ENCODE measurements at regions not wholly inside any gene's neighbourhood (a gene's known extent, or its start where the extent isn't known, plus 50 kb on each side); places are given as distances from the start of the nearest gene placed in this dataset.
"Not testable (repeated sequence)": the region's sequence is repeated elsewhere in the genome, so short reads cannot be mapped to it uniquely, and the experiment has no call there.

DNA sequence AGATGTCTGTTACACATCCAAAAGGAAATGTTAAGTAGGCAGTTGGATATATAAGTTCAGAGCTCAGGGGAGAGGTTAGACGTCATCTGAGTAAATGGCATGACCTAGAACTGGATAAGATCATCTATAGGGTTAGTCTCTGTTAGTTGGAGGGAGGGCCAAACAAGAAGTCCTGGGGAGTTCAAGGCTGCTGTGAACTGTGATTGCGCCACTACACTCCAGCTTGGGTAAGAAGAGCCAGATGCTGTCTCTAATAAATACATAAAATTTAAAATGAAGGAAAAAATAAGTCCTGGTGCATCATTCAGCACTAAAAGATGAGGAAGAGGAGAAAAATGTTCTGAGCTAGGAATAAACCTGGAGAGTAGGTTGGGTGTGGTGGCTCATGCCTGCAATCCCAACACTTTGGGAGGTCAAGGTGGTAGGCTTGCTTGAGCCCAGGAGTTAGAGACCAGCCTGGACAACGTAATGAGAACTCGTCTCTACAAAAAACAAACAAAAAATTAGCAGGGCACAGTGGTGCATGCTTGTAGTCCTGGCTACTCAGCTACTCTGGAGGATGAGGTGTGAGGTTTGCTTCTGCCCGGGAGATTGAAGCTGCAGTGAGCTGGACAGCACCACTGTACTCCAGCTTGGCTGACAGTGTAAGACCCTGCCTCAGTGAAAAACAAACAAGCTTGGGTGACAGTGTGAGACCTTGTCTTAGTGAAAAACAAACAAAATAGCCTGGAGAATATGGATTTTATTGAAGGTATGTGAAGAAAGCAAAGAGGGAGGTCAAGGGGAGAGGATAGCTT lies 123.6 kb downstream of the ACTBL2 start:
- H3K36me3 ChIP-seq (ENCODE audit: control insufficient read depth, insufficient read depth, low read length) = no peaks in the 10 kb centered on the region
- no peaks in the 10 kb centered on the region for H3K4me1 ChIP-seq (ENCODE audit: control insufficient read depth, insufficient read depth, low read length, poor library complexity, severe bottlenecking)
- WGBS, 2 experiments (ENCODE audit: insufficient coverage in 2 of 2) = 91 to 100% methylated on average over 2 to 3 of the region's 5 CpGs

DNA sequence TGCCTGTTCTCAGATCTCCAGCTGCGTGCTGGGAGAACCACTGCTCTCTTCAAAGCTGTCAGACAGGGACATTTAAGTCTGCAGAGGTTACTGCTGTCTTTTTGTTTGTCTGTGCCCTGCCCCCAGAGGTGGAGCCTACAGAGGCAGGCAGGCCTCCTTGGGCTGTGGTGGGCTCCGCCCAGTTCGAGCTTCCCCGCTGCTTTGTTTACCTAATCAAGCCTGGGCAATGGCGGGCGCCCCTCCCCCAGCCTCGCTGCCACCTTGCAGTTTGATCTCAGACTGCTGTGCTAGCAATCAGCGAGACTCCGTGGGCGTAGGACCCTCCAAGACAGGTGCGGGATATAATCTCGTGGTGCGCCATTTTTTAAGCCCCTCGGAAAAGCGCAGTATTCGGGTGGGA lies 125.8 kb downstream of the ACTBL2 start:
- H3K27ac ChIP-seq (ENCODE audit: low read depth, low read length, severe bottlenecking); H3K4me1 ChIP-seq (ENCODE audit: control insufficient read depth, insufficient read depth, low read length, poor library complexity, severe bottlenecking); H3K4me3 ChIP-seq (ENCODE audit: extremely low read depth, insufficient read depth, low read length, poor library complexity, severe bottlenecking); H3K9me3 ChIP-seq (ENCODE audit: control insufficient read depth, low read length); H3K36me3 ChIP-seq (ENCODE audit: control insufficient read depth, insufficient read depth, low read length): not testable (repeated sequence)
- WGBS, 2 experiments (ENCODE audit: insufficient coverage in 2 of 2) = 68% methylated on average over 6 of the region's 16 CpGs; no CpG with 5 or more reads in 1 of the 2 experiments

More for the DNA sequence above, 123.6 kb downstream of the ACTBL2 start:
- no peak overlapping the region for H3K27ac ChIP-seq (ENCODE audit: low read depth, low read length, severe bottlenecking)
- H3K9me3 ChIP-seq (ENCODE audit: control insufficient read depth, low read length) = no peaks in the 10 kb centered on the region
- no peak overlapping the region for H3K4me3 ChIP-seq (ENCODE audit: extremely low read depth, insufficient read depth, low read length, poor library complexity, severe bottlenecking)

DNA sequence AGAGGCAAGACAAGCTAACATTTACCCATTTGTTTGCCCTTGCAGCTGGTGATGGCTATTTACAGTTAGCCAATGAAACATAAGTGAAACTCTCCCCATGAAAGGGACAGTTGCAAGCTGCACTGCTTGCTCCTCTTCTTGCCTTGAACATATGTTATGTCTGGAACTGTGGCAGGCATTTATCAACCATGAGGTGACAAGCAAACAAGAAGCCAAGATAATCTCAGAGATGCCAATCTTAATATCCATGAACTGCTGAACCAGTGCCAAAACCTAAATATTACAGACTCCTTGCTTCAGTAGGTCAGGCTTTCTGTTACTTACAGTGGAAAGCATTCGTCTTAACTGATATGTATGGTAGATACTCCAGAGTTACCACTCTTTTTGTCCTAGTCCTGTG lies 133.4 kb downstream of the ACTBL2 start:
- Histone ChIP-seq H3K4me1 (ENCODE audit: control insufficient read depth, insufficient read depth, low read length, poor library complexity, severe bottlenecking) (peaks cover 2% of the 10 kb centered on the region), H3K4me3 (ENCODE audit: extremely low read depth, insufficient read depth, low read length, poor library complexity, severe bottlenecking) (no peak overlapping the region), H3K27ac (ENCODE audit: low read depth, low read length, severe bottlenecking) (no peak overlapping the region), H3K9me3 (ENCODE audit: control insufficient read depth, low read length) (no peaks in the 10 kb centered on the region), H3K36me3 (ENCODE audit: control insufficient read depth, insufficient read depth, low read length) (no peaks in the 10 kb centered on the region)
- WGBS, 2 experiments (ENCODE audit: insufficient coverage in 2 of 2) = no CpG with 5 or more reads among the region's 1 CpG

DNA sequence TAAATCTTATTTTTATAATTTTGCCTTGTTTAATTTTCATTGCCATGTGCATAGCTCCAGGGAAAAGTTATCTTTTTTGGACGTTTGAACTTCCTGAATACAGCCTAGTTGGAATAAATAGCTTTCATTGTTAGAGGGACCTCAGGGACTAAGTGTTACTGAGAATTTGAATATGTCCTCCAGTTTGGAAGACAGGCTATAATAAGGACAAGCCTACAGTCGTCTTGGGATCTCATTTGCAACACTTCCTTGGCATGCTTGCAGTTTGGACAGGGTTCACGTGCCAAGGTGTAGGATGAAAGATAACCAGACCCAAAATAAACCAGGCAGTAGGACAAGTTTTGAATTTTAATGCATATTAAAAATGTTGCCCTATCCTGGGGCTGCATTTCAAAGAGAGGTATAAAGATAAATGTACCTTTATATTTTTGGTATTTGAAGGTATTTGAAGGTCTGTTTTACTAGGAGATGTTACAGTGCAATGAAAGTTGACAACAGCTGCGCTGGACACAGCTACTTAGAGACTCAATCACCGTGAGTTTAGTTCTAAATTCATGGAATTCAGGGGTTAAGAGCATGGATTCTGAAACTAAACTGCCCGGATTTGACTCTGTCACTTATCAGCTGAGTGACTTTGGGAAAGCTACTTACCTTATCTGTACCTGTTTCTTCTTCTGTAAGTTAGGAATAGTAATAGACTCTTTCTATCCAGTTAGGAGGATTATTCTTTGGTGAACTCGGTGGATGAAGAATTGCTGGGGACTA lies 134.1 kb downstream of the ACTBL2 start:
- H3K36me3 ChIP-seq (ENCODE audit: control insufficient read depth, insufficient read depth, low read length) = no peaks in the 10 kb centered on the region
- H3K9me3 ChIP-seq (ENCODE audit: control insufficient read depth, low read length) = no peaks in the 10 kb centered on the region
- H3K4me3 ChIP-seq (ENCODE audit: extremely low read depth, insufficient read depth, low read length, poor library complexity, severe bottlenecking) = no peak overlapping the region
- WGBS, 2 experiments (ENCODE audit: insufficient coverage in 2 of 2) = 86 to 89% methylated on average over 5 to 6 of the region's 7 CpGs
- H3K27ac ChIP-seq (ENCODE audit: low read depth, low read length, severe bottlenecking) = no peak overlapping the region
- peaks cover 2% of the 10 kb centered on the region for H3K4me1 ChIP-seq (ENCODE audit: control insufficient read depth, insufficient read depth, low read length, poor library complexity, severe bottlenecking)

DNA sequence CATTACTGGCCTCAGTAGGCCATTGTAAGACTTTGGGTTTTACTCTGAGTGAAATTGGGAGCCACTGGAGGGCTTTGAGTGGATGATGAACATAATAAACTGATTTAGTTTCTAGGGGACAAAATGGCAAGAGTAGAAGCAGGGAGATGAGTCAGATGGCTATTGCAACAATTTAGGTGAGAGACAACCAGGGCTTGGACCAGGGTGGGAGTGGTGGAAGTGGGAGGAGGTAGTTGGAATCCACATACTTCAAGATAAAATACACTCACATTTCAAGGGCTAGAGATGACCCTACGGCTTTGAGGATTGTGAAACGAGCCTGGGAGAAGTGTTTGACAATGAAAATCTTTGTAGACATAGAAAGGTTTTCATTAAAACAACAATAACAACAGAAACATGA lies 136.3 kb downstream of the ACTBL2 start:
- no peaks in the 10 kb centered on the region for H3K9me3 ChIP-seq (ENCODE audit: control insufficient read depth, low read length)
- no CpG with 5 or more reads among the region's 2 CpGs for WGBS, 2 experiments (ENCODE audit: insufficient coverage in 2 of 2)
- no peaks in the 10 kb centered on the region for H3K36me3 ChIP-seq (ENCODE audit: control insufficient read depth, insufficient read depth, low read length)
- no peak overlapping the region for H3K4me3 ChIP-seq (ENCODE audit: extremely low read depth, insufficient read depth, low read length, poor library complexity, severe bottlenecking)
- no peak overlapping the region for H3K27ac ChIP-seq (ENCODE audit: low read depth, low read length, severe bottlenecking)
- H3K4me1 ChIP-seq (ENCODE audit: control insufficient read depth, insufficient read depth, low read length, poor library complexity, severe bottlenecking) = peaks cover 2% of the 10 kb centered on the region

DNA sequence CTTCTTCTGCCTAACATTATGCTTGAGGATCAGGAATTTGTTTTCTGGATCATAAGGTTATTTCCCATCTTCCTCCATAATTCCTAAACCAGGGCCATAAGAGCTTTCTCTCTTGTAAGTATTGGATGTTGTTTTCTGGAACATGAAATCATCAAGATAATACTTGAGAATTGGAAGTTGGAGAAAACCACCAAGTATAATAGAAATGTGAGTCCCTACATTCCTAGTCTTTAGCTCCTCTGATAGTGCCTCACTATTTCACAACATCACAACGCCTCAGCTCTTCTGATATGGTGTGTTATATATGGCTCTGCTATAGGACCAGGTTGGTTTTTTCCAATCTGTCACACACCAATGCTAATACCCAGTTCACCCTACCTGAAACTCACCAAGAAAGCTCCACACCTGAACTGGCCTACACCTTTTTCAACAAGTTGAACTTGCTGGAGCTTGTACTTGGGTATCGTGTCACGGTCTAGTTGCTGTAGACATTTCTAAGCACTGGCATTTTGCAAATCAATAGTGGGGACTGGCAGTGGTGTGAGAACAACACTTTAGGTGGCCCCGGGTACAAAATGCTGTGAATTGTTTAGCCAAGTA lies 141.1 kb downstream of the ACTBL2 start:
- Histone ChIP-seq H3K4me3 (ENCODE audit: extremely low read depth, insufficient read depth, low read length, poor library complexity, severe bottlenecking) (no peak overlapping the region), H3K27ac (ENCODE audit: low read depth, low read length, severe bottlenecking) (no peak overlapping the region), H3K4me1 (ENCODE audit: control insufficient read depth, insufficient read depth, low read length, poor library complexity, severe bottlenecking) (peaks cover 2% of the 10 kb centered on the region), H3K36me3 (ENCODE audit: control insufficient read depth, insufficient read depth, low read length) (no peaks in the 10 kb centered on the region), H3K9me3 (ENCODE audit: control insufficient read depth, low read length) (no peaks in the 10 kb centered on the region)
- WGBS, 2 experiments (ENCODE audit: insufficient coverage in 2 of 2) = 90 to 95% methylated on average over 2 to 3 of the region's 4 CpGs

DNA sequence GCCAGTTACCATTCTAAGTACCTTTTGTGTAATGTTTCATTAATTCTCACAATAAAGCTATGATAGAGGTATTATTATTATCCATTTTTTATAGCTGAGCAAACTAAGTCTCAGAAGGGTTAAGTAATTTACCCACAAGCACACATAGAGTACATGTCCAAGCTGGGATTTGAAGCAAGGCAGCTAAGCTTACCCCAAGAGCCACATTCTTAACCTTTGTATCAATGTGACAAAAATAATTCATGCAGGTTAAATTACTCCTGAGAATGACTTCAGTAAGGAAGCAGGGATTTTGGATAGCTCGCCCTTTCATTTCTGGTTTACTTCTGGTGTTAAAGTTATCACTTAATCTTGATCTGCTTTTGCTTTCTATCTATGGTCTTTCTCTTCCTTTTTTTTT lies 141.9 kb downstream of the ACTBL2 start:
- H3K9me3 ChIP-seq (ENCODE audit: control insufficient read depth, low read length) = no peaks in the 10 kb centered on the region
- H3K27ac ChIP-seq (ENCODE audit: low read depth, low read length, severe bottlenecking) = no peak overlapping the region
- H3K36me3 ChIP-seq (ENCODE audit: control insufficient read depth, insufficient read depth, low read length) = no peaks in the 10 kb centered on the region
- no peak overlapping the region for H3K4me3 ChIP-seq (ENCODE audit: extremely low read depth, insufficient read depth, low read length, poor library complexity, severe bottlenecking)
- WGBS, 2 experiments (ENCODE audit: insufficient coverage in 2 of 2) = no CpG with 5 or more reads among the region's 1 CpG
- H3K4me1 ChIP-seq (ENCODE audit: control insufficient read depth, insufficient read depth, low read length, poor library complexity, severe bottlenecking) = no peaks in the 10 kb centered on the region

DNA sequence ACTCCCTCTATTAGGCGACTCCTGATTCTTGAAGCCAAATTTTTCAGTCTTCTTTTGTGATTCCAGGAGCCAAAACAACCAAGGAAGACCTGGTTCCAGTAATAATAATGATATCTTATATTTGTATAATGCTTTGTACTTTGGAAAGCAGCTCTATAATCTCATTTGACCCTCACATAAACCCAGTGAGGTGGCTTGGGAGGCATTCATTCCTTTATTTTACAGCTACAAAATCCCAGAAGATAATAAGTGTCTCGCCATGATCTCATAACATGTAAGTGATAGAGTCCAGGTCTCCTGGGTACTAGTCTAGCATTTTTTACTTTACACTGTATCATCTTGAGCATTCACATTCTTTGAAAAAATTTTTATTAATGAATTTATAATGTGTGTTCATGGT lies 143.1 kb downstream of the ACTBL2 start:
- Histone ChIP-seq H3K4me3 (ENCODE audit: extremely low read depth, insufficient read depth, low read length, poor library complexity, severe bottlenecking) (no peak overlapping the region), H3K4me1 (ENCODE audit: control insufficient read depth, insufficient read depth, low read length, poor library complexity, severe bottlenecking) (no peaks in the 10 kb centered on the region), H3K36me3 (ENCODE audit: control insufficient read depth, insufficient read depth, low read length) (no peaks in the 10 kb centered on the region), H3K27ac (ENCODE audit: low read depth, low read length, severe bottlenecking) (no peak overlapping the region), H3K9me3 (ENCODE audit: control insufficient read depth, low read length) (no peaks in the 10 kb centered on the region)
- no CpG with 5 or more reads among the region's 2 CpGs for WGBS, 2 experiments (ENCODE audit: insufficient coverage in 2 of 2)

DNA sequence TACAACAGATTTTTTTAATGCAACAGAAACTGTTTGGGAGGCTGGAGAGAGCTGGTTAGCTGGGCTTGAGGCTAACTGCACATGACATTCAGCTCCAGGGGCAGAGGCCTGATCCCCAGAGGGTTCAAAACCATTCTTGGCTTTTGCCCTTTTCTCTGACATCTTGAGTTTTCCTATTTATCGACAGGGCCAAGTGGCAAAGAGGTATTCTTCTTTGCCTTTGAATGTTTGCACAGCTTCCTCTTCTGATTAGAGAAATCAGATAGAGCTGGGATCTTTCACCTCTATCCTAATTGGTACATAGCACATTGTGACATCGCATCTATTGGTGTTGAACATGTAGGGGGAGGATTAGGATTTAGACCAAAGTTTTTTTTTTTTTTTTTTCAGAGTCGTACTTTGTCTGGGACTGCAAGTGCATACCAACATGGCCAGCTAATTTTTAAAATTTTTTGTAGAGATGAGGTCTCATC lies 143.7 kb downstream of the ACTBL2 start:
- Histone ChIP-seq H3K9me3 (ENCODE audit: control insufficient read depth, low read length) (no peaks in the 10 kb centered on the region), H3K4me1 (ENCODE audit: control insufficient read depth, insufficient read depth, low read length, poor library complexity, severe bottlenecking) (no peaks in the 10 kb centered on the region), H3K27ac (ENCODE audit: low read depth, low read length, severe bottlenecking) (no peak overlapping the region), H3K4me3 (ENCODE audit: extremely low read depth, insufficient read depth, low read length, poor library complexity, severe bottlenecking) (no peak overlapping the region), H3K36me3 (ENCODE audit: control insufficient read depth, insufficient read depth, low read length) (no peaks in the 10 kb centered on the region)
- 100% methylated on average over 1 of the region's 3 CpGs; no CpG with 5 or more reads in 1 of the 2 experiments for WGBS, 2 experiments (ENCODE audit: insufficient coverage in 2 of 2)

DNA sequence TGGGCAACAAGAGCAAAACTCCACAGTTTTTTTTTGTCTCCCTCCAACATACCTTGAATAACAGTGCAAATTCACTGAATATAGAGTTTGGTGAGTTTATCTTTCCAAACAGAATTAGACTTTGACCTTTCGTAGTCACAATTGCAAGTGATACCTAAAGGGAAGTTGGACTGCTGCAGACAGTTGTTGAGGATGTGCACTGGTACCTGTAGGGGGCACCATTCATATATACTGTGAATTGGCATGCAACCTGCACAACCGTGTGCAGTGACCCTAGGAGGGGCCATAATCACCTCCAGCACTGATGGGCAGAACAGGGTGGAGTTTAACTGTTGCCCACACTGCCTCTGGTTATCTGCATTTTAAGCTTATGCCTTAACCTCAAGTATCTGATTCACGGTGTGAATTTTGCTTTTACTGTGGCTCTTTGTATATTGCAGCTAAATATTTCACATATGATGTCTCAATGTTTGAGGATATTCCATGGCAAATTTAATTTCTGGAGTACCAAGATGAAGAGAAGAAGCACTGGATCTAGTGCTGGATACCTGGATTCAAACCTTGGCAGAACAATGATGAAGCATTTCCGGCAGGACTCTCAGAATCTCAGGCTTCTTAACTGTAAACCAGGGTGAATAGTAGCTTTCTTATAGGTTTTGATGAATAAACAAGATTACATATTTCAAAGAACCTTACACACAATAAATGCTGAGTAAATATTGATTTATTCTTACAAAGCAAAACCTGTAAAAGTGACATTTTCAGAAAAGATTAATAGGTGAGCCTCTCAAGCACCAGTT lies 144.3 kb downstream of the ACTBL2 start:
- Histone ChIP-seq H3K4me3 (ENCODE audit: extremely low read depth, insufficient read depth, low read length, poor library complexity, severe bottlenecking) (no peak overlapping the region), H3K36me3 (ENCODE audit: control insufficient read depth, insufficient read depth, low read length) (no peaks in the 10 kb centered on the region), H3K9me3 (ENCODE audit: control insufficient read depth, low read length) (no peaks in the 10 kb centered on the region), H3K4me1 (ENCODE audit: control insufficient read depth, insufficient read depth, low read length, poor library complexity, severe bottlenecking) (no peaks in the 10 kb centered on the region), H3K27ac (ENCODE audit: low read depth, low read length, severe bottlenecking) (no peak overlapping the region)
- 50 to 60% methylated on average over 2 to 3 of the region's 4 CpGs for WGBS, 2 experiments (ENCODE audit: insufficient coverage in 2 of 2)
